Activated CD4-positive, alpha-beta memory T cell treated with anti-CD3 and anti-CD28 coated beads for 36 hours (primary cell): ENCODE measurements at regions not wholly inside any gene's neighbourhood (a gene's known extent, or its start where the extent isn't known, plus 50 kb on each side); places are given as distances from the start of the nearest gene placed in this dataset.

Experiments
- CTCF ChIA-PET: fragments of 350-600 bp; sonication (Branson Sonifier 250); formaldehyde crosslinking; loops from one replicate; lab custom pipeline; 2021; ENCODE audit warnings: antibody characterized with exemption, inconsistent platforms; lab: Charles Lee
- POLR2A ChIA-PET: fragments of 350-600 bp; sonication (Branson Sonifier 250); formaldehyde crosslinking; loops from one replicate; lab custom pipeline; 2021; ENCODE audit warnings: antibody characterized with exemption; lab: Charles Lee
- DNase-seq: peaks from one replicate; pipeline ENCODE4 v3.0.0-alpha.2; 2020
- H3K27ac Mint-ChIP-seq: one replicate; pipeline ENCODE4 v1.8.0; 2021; ENCODE audit warnings: mixed read lengths
- H3K27me3 Mint-ChIP-seq: one replicate; pipeline ENCODE4 v1.8.0; 2021; ENCODE audit warnings: mixed read lengths
- H3K36me3 Mint-ChIP-seq: one replicate; pipeline ENCODE4 v1.8.0; 2021; ENCODE audit warnings: mixed read lengths
- H3K4me1 Mint-ChIP-seq: one replicate; pipeline ENCODE4 v1.8.0; 2021; ENCODE audit warnings: low read depth, mixed read lengths
- H3K4me3 Mint-ChIP-seq: one replicate; pipeline ENCODE4 v1.8.0; 2021; ENCODE audit warnings: mild to moderate bottlenecking, mixed read lengths
- H3K9me3 Mint-ChIP-seq: one replicate; pipeline ENCODE4 v1.8.0; 2021; ENCODE audit warnings: mixed read lengths
- intact Hi-C: fragments of 100-400 bp; cut with micrococcal nuclease; formaldehyde crosslinking; loops from one replicate; pipeline ENCODE4 v1.15.1; 2023

DNA sequence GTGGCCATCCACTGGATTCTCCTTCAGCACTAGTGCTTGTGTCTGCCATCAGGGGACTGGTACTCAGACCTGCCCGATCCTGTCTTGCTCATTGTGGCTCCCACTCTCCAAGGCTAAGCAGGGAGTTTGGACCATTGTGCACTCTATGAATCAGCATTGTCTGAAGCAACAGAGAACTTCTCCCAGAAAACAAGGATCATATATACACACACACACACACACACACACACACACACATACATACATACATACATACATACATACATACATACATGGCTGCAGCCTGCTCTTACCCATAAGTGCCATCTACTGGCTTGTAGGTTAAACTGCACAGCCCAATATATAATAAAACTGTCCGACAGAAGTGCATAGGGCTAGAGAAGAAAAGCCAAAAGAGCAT lies 345.3 kb upstream of the LCORL start:
- POLR2A ChIA-PET, result no interaction called here
- DNase-seq, result no peak
- H3K27me3 Mint-ChIP-seq, result no peaks in the 10 kb centered on the region
- H3K4me1 Mint-ChIP-seq, result no peaks in the 10 kb centered on the region
- no peaks in the 10 kb centered on the region for H3K36me3 Mint-ChIP-seq
- no peaks in the 10 kb centered on the region for H3K9me3 Mint-ChIP-seq
- intact Hi-C loops, result loop anchor here (1.0 to 10.0 kb wide), 2 partner anchors 550 to 812 kb away; no protein-coding TSS in a partner anchor
- CTCF ChIA-PET, result interaction anchor here (0.7 to 3.1 kb wide), 2 partner anchors 528 to 550 kb away, joined by 3 to 15 read pairs; no protein-coding TSS in a partner anchor
- no peak overlapping the region for H3K27ac Mint-ChIP-seq
- no peak overlapping the region for H3K4me3 Mint-ChIP-seq

DNA sequence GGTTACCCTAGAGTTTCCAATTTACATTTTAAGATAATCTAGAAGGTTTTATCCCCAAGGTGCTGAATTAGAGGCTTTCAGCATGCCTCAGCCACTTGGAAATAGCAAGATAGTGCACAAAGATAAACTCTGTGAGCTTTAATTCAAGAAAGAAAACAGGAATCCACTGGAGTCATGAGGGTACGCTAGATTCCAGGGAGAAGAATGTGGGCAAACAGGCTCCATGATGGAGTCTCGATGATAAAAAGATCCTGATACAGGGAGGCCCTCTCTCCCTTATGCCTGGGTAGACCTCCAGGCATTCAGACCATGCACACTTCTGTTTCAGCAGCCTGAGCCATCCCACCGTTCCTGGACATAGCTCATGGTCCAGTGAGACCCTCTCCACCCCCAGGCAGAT lies 344.6 kb upstream of the LCORL start:
- H3K9me3 Mint-ChIP-seq, result no peaks in the 10 kb centered on the region
- H3K27me3 Mint-ChIP-seq, result no peaks in the 10 kb centered on the region
- POLR2A ChIA-PET, result no interaction called here
- intact Hi-C loops, result loop anchor here (10.0 kb wide), 1 partner anchor 811 kb away; no protein-coding TSS in a partner anchor
- H3K4me1 Mint-ChIP-seq, result no peaks in the 10 kb centered on the region
- no peak for DNase-seq
- no peak overlapping the region for H3K4me3 Mint-ChIP-seq
- H3K36me3 Mint-ChIP-seq, result no peaks in the 10 kb centered on the region
- H3K27ac Mint-ChIP-seq, result no peak overlapping the region
- CTCF ChIA-PET, result interaction anchor here (3.1 kb wide), 1 partner anchor 549 kb away, joined by 15 read pairs; no protein-coding TSS in a partner anchor

DNA sequence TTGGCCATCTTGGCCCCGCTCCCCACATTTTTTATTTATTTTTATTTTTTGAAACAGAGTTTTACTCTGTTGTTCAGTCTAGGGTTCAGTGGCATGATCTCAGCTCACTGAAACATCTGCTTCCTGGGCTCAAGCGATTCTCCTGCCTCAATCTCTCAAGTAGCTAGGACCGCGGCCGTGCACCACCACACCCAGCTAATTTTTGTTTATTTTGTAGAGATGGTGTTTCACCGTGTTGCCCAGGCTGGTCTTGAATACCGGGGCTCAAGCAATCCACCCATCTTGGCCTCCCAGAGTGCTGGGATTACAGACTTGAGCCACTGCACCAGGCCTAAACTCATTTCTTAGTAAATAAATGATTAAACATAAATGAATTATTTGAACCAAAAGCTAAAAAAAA lies 322.0 kb upstream of the LCORL start:
- intact Hi-C loops, result no loop called here
- no peaks in the 10 kb centered on the region for H3K4me1 Mint-ChIP-seq
- CTCF ChIA-PET, result no interaction called here
- no peaks in the 10 kb centered on the region for H3K36me3 Mint-ChIP-seq
- peaks cover 3% of the 10 kb centered on the region for H3K27me3 Mint-ChIP-seq
- H3K4me3 Mint-ChIP-seq, result no peak overlapping the region
- POLR2A ChIA-PET, result no interaction called here
- H3K9me3 Mint-ChIP-seq, result no peaks in the 10 kb centered on the region
- DNase-seq, result no peak
- H3K27ac Mint-ChIP-seq, result no peak overlapping the region

DNA sequence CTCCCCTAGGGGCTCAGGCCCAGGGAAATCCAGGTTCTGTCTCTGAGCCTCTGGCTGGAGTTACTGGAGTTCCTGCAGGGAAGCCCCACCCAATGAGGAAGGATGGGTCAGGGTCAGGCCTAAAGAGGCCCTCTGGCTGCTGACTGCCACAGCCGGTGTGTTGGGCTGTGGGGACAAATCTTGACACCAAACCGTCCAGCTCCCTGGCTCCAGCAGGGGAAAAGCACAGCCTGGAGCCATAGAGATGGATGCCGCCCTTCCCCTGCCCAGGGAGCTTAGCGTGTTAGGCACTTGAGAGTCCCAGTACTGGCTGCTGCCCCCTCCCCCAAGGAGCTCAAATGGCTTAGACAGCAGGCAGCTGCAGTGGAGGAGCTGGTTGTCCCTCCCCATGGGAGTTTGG lies 321.3 kb upstream of the LCORL start:
- Mint-ChIP-seq H3K36me3 (no peaks in the 10 kb centered on the region), H3K27me3 (peaks cover 3% of the 10 kb centered on the region), H3K4me1 (no peaks in the 10 kb centered on the region), H3K27ac (no peak overlapping the region), H3K4me3 (no peak overlapping the region), H3K9me3 (peaks cover 3% of the 10 kb centered on the region)
- ChIA-PET CTCF (no interaction called here), POLR2A (no interaction called here)
- intact Hi-C loops, result no loop called here
- no peak for DNase-seq

DNA sequence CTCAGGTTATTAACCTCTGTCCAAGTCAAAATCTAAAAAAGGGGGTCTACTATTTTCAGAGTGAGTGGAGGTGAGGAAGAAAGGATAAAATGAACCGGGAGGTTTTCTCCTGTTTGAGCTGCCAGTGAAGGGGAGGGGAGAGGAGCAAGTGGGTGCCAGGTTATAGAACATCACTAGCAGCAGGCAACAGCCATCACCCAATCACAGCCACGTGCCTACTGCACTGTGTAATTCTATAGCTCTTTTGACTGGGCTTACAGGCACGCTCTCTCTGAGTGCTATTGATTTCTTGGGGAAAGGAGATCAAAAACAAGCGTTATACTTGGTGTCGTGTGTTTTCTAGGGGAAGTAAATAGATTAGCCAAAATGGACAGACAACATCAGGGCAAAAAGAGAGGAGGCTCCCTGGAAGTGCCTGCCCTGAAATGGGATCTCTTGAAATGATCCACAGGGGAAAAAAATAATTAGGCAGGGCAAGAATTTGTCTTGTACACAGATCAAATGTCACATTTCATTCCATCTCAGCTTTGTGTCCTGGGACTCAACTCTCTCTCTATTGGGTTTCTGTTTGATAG lies 300.5 kb upstream of the LCORL start:
- intact Hi-C loops, result no loop called here
- Mint-ChIP-seq H3K9me3 (no peaks in the 10 kb centered on the region), H3K27ac (no peak overlapping the region), H3K27me3 (peaks cover 9% of the 10 kb centered on the region), H3K36me3 (no peaks in the 10 kb centered on the region), H3K4me1 (no peaks in the 10 kb centered on the region), H3K4me3 (no peak overlapping the region)
- CTCF ChIA-PET, result no interaction called here
- POLR2A ChIA-PET, result no interaction called here
- no peak for DNase-seq

DNA sequence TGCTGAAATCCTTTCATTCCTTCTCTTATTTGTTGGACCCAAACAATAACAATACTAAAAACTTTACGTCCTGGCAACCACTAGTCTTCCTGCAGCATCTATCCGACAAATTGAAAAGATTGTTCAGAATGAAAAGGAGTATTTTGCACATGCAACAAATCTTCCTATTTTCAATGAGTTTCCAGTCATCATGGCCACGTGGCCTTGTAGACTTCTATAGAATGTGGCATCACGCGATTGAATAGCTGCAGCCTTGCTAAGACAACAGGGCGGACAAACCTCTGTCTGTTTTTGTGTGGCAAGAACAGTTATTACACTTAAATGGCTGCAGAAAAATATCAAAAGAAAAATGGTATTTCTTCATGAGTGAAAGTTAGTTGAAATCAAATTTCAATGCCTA lies 297.9 kb upstream of the LCORL start:
- ChIA-PET CTCF (no interaction called here), POLR2A (no interaction called here)
- Mint-ChIP-seq H3K36me3 (no peaks in the 10 kb centered on the region), H3K4me3 (no peak overlapping the region), H3K27ac (no peak overlapping the region), H3K9me3 (no peaks in the 10 kb centered on the region), H3K4me1 (no peaks in the 10 kb centered on the region), H3K27me3 (peaks cover 9% of the 10 kb centered on the region)
- DNase-seq, result no peak
- intact Hi-C loops, result no loop called here

DNA sequence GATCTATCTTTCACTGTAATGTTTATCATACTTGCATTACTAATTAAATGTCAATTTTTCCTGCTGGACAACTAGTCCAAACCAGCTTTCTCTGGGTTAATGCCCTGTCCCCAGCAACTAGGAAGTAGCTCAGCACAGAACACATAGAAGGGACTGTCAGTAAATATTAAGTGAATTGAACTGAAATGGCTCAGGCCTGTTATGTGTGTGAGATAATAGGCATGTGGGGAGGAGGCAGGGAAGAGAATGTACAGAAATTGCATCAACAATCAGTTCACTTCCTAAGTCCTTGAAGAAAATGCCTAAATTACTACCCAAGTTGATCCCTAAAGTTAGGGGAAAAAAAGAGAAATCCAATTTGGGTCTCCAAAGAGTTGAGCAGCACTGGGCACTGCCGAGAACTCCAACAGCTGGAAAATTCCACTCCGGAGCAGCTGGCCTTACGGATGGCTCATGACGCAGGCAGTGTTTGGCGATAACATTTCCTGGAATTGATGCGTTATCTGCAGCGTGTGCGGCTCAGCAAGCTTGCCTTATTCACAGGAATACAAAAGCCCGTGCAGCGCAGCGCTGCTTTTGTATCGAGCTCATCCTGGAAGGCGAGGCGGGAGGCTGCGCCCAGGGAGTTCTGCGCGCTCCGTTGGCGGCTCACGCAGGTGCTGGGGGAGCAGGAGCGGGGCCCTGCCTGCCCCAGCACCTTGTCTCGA lies 297.3 kb upstream of the LCORL start:
- POLR2A ChIA-PET, result no interaction called here
- Mint-ChIP-seq H3K36me3 (no peaks in the 10 kb centered on the region), H3K27ac (no peak overlapping the region), H3K27me3 (peaks cover 9% of the 10 kb centered on the region), H3K4me3 (no peak overlapping the region), H3K4me1 (no peaks in the 10 kb centered on the region), H3K9me3 (no peaks in the 10 kb centered on the region)
- CTCF ChIA-PET, result interaction anchor here (0.8 kb wide), 1 partner anchor 11 kb away, joined by 3 read pairs; no protein-coding TSS in a partner anchor
- intact Hi-C loops, result no loop called here
- DNase-seq, result no peak

DNA sequence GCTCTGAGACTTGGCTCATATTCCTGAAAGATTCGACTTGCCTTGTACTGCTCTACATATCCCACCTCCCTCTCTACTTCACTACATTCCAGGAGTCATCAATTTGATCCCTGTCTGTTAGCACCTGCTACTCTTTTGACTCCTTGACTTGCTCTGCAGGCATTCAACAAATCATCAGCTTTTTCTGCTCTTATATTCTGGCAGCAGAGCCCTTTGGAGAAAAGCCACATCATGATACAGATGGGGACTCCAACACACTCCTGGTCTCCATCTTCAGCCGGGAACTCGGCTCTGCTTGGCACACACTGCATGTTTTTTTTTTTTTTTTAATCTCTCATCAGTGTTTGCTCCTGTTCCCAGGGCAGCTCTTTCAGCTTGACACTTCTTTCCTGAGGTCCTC lies 293.2 kb upstream of the LCORL start:
- POLR2A ChIA-PET, result interaction anchor here (0.7 kb wide), 1 partner anchor 180 kb away, joined by 5 read pairs; no protein-coding TSS in a partner anchor
- Mint-ChIP-seq H3K4me1 (no peaks in the 10 kb centered on the region), H3K36me3 (no peaks in the 10 kb centered on the region), H3K9me3 (no peaks in the 10 kb centered on the region), H3K4me3 (no peak overlapping the region), H3K27ac (no peak overlapping the region), H3K27me3 (peaks cover 7% of the 10 kb centered on the region)
- intact Hi-C loops, result no loop called here
- no peak for DNase-seq
- CTCF ChIA-PET, result no interaction called here

DNA sequence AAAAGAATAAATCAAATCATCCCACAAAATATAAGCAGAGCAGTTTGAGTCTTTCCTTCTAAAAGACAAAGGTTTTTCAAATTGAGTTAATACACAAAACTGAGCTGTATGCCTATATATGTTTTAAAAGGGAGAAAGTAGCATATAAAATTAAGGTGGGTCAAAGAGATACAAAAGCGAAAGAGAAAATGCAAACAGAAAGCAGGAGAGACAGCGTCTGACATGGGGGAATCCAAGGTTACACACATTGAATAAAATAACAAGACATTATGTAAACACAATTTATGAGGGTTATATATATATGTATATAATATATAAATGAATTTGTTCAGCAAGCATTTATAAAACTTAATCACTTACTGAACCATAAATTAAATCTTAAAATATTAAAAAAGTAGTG lies 276.1 kb upstream of the LCORL start:
- H3K4me1 Mint-ChIP-seq, result no peaks in the 10 kb centered on the region

DNA sequence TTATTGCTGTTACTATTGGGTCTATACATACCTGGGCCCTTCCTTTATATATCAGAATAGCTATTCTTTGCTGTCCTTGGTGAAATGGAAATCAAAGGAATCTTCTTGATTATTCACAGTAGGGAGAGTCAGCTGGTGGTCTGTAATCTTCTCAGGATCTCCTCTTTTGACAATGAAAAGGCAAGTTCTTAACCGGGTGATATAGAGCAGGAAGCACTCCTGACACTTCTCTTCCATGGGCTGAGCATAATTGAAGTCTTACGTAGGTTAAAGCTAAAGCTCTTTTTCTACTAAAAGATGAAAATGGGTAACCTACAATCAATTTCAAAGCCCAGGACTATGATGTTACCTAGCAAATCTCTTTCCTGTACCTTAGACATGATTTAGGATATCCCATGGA lies 274.9 kb upstream of the LCORL start:
- DNase-seq, result no peak
- CTCF ChIA-PET, result no interaction called here
- H3K27me3 Mint-ChIP-seq, result no peaks in the 10 kb centered on the region
- no peaks in the 10 kb centered on the region for H3K36me3 Mint-ChIP-seq
- no peaks in the 10 kb centered on the region for H3K9me3 Mint-ChIP-seq
- POLR2A ChIA-PET, result no interaction called here
- intact Hi-C loops, result no loop called here
- no peaks in the 10 kb centered on the region for H3K4me1 Mint-ChIP-seq
- H3K4me3 Mint-ChIP-seq, result no peak overlapping the region
- H3K27ac Mint-ChIP-seq, result no peak overlapping the region

More for the DNA sequence above, 276.1 kb upstream of the LCORL start:
- intact Hi-C loops, result no loop called here
- no peaks in the 10 kb centered on the region for H3K27me3 Mint-ChIP-seq
- POLR2A ChIA-PET, result no interaction called here
- no peak for DNase-seq
- H3K4me3 Mint-ChIP-seq, result no peak overlapping the region
- no peaks in the 10 kb centered on the region for H3K9me3 Mint-ChIP-seq
- H3K36me3 Mint-ChIP-seq, result no peaks in the 10 kb centered on the region
- H3K27ac Mint-ChIP-seq, result no peak overlapping the region
- CTCF ChIA-PET, result no interaction called here

DNA sequence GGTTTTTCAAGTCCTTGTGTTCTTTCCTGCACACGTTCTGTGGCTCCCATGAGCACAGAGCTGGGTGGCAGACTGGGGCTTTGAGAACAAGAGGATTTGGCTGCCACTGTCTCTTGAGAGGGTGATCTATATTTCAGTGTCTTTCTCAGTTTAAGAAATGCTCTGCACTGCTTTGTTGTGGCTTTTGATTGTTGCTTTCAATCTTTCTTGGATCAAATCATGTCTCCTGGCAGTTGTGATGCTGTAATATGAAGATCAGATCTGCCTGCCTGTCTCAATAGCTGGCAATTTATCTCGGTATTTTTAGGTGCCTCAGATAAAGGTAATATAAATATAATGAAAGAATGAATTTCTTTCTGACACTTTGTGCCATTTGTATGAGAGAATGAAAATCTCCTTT lies 273.3 kb upstream of the LCORL start:
- no peak overlapping the region for H3K4me3 Mint-ChIP-seq
- no peak overlapping the region for H3K27ac Mint-ChIP-seq
- no peak for DNase-seq
- ChIA-PET CTCF (no interaction called here), POLR2A (no interaction called here)
- H3K4me1 Mint-ChIP-seq, result no peaks in the 10 kb centered on the region
- no peaks in the 10 kb centered on the region for H3K36me3 Mint-ChIP-seq
- intact Hi-C loops, result no loop called here
- no peaks in the 10 kb centered on the region for H3K9me3 Mint-ChIP-seq
- peaks cover 2% of the 10 kb centered on the region for H3K27me3 Mint-ChIP-seq

DNA sequence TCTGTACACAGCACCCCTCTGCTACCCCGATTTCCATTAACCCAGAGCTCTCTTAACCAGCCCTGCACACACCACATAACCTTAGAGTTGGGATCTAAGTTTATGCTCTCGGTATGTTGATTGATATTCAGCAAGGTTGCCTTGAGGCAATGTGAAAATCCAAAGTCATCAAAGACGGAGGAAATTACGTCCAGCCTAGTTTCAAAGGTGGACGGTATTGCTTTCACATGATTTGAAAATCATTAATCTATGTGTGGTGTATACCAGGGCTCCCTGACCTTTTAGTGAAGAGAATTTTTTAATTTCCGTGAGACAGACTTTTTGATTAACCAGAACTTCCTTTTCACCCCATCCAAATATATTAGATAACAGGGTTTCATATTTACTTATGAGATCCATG lies 272.5 kb upstream of the LCORL start:
- intact Hi-C loops, result no loop called here
- Mint-ChIP-seq H3K4me3 (no peak overlapping the region), H3K9me3 (no peaks in the 10 kb centered on the region), H3K4me1 (no peaks in the 10 kb centered on the region), H3K27ac (no peak overlapping the region), H3K36me3 (no peaks in the 10 kb centered on the region), H3K27me3 (peaks cover 2% of the 10 kb centered on the region)
- POLR2A ChIA-PET, result no interaction called here
- DNase-seq, result no peak
- CTCF ChIA-PET, result no interaction called here

DNA sequence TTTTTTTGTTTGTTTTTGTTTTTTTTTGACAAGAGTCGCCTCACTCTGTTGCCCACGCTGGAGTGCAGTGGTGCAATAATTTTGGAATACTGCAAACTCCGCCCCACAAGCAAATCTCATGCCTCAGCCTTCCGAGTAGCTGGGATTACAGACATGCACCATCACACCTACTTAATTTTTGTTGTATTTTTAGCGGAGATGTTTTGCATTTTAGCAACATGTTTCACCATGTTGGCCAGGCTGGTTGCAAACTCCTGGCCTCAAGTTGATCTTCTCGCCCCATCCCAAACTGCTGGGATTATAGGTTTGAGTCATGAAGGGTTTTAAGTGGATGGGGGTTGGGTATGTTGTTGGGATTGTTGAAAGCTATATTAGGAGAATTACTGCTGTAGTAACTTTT lies 270.9 kb upstream of the LCORL start:
- Mint-ChIP-seq H3K4me3 (no peak overlapping the region), H3K36me3 (no peaks in the 10 kb centered on the region), H3K9me3 (no peaks in the 10 kb centered on the region), H3K4me1 (no peaks in the 10 kb centered on the region), H3K27me3 (peaks cover 2% of the 10 kb centered on the region), H3K27ac (no peak overlapping the region)
- POLR2A ChIA-PET, result no interaction called here
- no peak for DNase-seq
- intact Hi-C loops, result no loop called here
- CTCF ChIA-PET, result no interaction called here
